ENCODE measurements at regions not wholly inside any gene's neighbourhood (a gene's known extent, or its start where the extent isn't known, plus 50 kb on each side); places are given as distances from the start of the nearest gene placed in this dataset.

- Histone ChIP-seq H3K27me3 (ENCODE audit: control insufficient read depth, insufficient read depth, low read length) (no peaks in the 10 kb centered on the region), H3K4me3 (replicated peaks in 1 of 4; ENCODE audit: control extremely low read depth in 1 of 4, insufficient read depth in 1 of 4, low read depth in 3 of 4, low read length in 4 of 4) (no peak overlapping the region), H3K9ac (ENCODE audit: insufficient read depth, low read length) (no peak overlapping the region), H4K20me1 (ENCODE audit: control insufficient read depth, extremely low read depth, insufficient read depth, low read length) (no peaks in the 10 kb centered on the region), H3K36me3 (ENCODE audit: control insufficient read depth, insufficient read depth, low read length) (no peaks in the 10 kb centered on the region), H2AFZ (ENCODE audit: low read length) (no peak overlapping the region), H3K79me2 (ENCODE audit: control insufficient read depth, insufficient read depth, low read length) (no peaks in the 10 kb centered on the region), H3K27ac (ENCODE audit: insufficient read depth, low read length) (no peak overlapping the region), H3K4me1 (ENCODE audit: control insufficient read depth, extremely low read depth, insufficient read depth, low read length) (no peaks in the 10 kb centered on the region), H3K4me2 (ENCODE audit: extremely low read depth, insufficient read depth, low read length) (no peak overlapping the region), H3K9me3 (ENCODE audit: control insufficient read depth, insufficient read depth, low read depth, low read length) (no peaks in the 10 kb centered on the region)
- TF ChIP-seq CTCF (conservative IDR thresholded peaks at IDR 0.05 in 1 of 2, IDR thresholded peaks at IDR 0.05 in 1 of 2; ENCODE audit: low read depth in 1 of 2, low read length in 2 of 2): no peak
- TF ChIP-seq EZH2 (IDR thresholded peaks at IDR 0.05; ENCODE audit: low read length, missing control alignments): no peak
- no peak for DNase-seq (ENCODE audit: low read depth in 2 of 2)
Measured at GRCh38 chr14:55799508-55800095, 219.6 kb downstream of the KTN1 start.

GRCh38 chr14:55800156-55800785 is 220.3 kb downstream of the KTN1 start:
- Histone ChIP-seq H3K79me2 (ENCODE audit: control insufficient read depth, insufficient read depth, low read length) (no peaks in the 10 kb centered on the region), H3K4me1 (ENCODE audit: control insufficient read depth, extremely low read depth, insufficient read depth, low read length) (no peaks in the 10 kb centered on the region), H4K20me1 (ENCODE audit: control insufficient read depth, extremely low read depth, insufficient read depth, low read length) (no peaks in the 10 kb centered on the region), H3K27me3 (ENCODE audit: control insufficient read depth, insufficient read depth, low read length) (no peaks in the 10 kb centered on the region), H3K4me3 (replicated peaks in 1 of 4; ENCODE audit: control extremely low read depth in 1 of 4, insufficient read depth in 1 of 4, low read depth in 3 of 4, low read length in 4 of 4) (no peak overlapping the region), H3K36me3 (ENCODE audit: control insufficient read depth, insufficient read depth, low read length) (no peaks in the 10 kb centered on the region), H3K9me3 (ENCODE audit: control insufficient read depth, insufficient read depth, low read depth, low read length) (no peaks in the 10 kb centered on the region), H3K27ac (ENCODE audit: insufficient read depth, low read length) (no peak overlapping the region), H2AFZ (ENCODE audit: low read length) (no peak overlapping the region), H3K9ac (ENCODE audit: insufficient read depth, low read length) (no peak overlapping the region), H3K4me2 (ENCODE audit: extremely low read depth, insufficient read depth, low read length) (no peak overlapping the region)
- TF ChIP-seq CTCF (conservative IDR thresholded peaks at IDR 0.05 in 1 of 2, IDR thresholded peaks at IDR 0.05 in 1 of 2; ENCODE audit: low read depth in 1 of 2, low read length in 2 of 2): no peak
- no peak for TF ChIP-seq EZH2 (IDR thresholded peaks at IDR 0.05; ENCODE audit: low read length, missing control alignments)
- DNase-seq (ENCODE audit: low read depth in 2 of 2): no peak

DNA sequence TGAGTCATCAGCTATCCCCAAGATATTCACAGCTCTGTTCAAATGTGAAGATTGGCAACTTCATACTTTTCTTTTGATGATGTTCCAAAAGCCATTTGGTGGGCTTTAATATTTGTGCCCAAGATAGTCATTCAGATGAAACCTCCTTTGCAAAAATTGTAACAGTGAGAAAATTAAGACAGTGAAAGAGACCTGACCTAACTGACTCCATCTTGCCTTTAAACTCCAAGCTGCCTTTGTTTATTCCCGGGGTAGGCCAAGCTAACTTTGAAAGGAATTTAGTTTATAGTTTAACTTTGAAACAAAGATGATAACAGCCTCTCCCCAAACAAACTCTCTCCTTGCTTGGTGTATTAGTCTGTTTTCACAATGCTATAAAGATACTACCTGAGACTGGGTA is 221.1 kb downstream of the KTN1 start:
- H3K79me2 ChIP-seq (ENCODE audit: control insufficient read depth, insufficient read depth, low read length): no peaks in the 10 kb centered on the region
- no peak overlapping the region for H2AFZ ChIP-seq (ENCODE audit: low read length)
- no peaks in the 10 kb centered on the region for H3K9me3 ChIP-seq (ENCODE audit: control insufficient read depth, insufficient read depth, low read depth, low read length)
- TF ChIP-seq CTCF (conservative IDR thresholded peaks at IDR 0.05 in 1 of 2, IDR thresholded peaks at IDR 0.05 in 1 of 2; ENCODE audit: low read depth in 1 of 2, low read length in 2 of 2): no peak
- TF ChIP-seq EZH2 (IDR thresholded peaks at IDR 0.05; ENCODE audit: low read length, missing control alignments): no peak
- no peaks in the 10 kb centered on the region for H3K27me3 ChIP-seq (ENCODE audit: control insufficient read depth, insufficient read depth, low read length)
- no peak overlapping the region for H3K4me2 ChIP-seq (ENCODE audit: extremely low read depth, insufficient read depth, low read length)
- DNase-seq (ENCODE audit: low read depth in 2 of 2): no peak
- no peak overlapping the region for H3K4me3 ChIP-seq (replicated peaks in 1 of 4; ENCODE audit: control extremely low read depth in 1 of 4, insufficient read depth in 1 of 4, low read depth in 3 of 4, low read length in 4 of 4)
- H4K20me1 ChIP-seq (ENCODE audit: control insufficient read depth, extremely low read depth, insufficient read depth, low read length): no peaks in the 10 kb centered on the region
- H3K36me3 ChIP-seq (ENCODE audit: control insufficient read depth, insufficient read depth, low read length): no peaks in the 10 kb centered on the region
- no peaks in the 10 kb centered on the region for H3K4me1 ChIP-seq (ENCODE audit: control insufficient read depth, extremely low read depth, insufficient read depth, low read length)
- no peak overlapping the region for H3K9ac ChIP-seq (ENCODE audit: insufficient read depth, low read length)
- no peak overlapping the region for H3K27ac ChIP-seq (ENCODE audit: insufficient read depth, low read length)
